ENCODE measurements at regions not wholly inside any gene's neighbourhood (a gene's known extent, or its start where the extent isn't known, plus 50 kb on each side); places are given as distances from the start of the nearest gene placed in this dataset.

DNA sequence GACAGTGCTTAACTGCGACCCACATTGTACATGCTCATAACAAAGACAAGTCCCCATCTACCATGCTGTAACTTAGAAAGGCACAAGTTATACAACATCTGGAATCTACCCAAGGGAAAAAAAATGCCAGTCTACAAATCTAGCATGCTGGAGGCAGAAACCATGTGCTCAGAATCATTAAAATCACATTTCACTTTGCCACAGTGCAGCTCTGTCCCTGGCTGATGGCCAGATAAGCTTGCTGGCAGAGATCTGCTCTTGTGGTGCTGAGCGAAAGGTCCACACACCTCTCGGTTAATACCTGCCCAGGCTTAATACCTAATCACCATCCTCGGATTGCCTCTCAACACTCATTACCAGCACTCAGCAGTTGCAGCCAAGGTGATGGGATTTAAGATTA lies 74.1 kb upstream of the UQCRFS1 start:
- no peaks in the 10 kb centered on the region for H3K36me3 ChIP-seq (replicated peaks in 1 of 2; ENCODE audit: control extremely low read depth in 1 of 2, control insufficient read depth in 1 of 2, extremely low read depth in 1 of 2, insufficient read depth in 2 of 2, low read length in 1 of 2)
- peaks cover 0 to 9% (median 0%) of the 10 kb centered on the region in 3 donors for H3K9me3 ChIP-seq (ENCODE audit: control extremely low read depth in 1 of 3, control insufficient read depth in 2 of 3, insufficient read depth in 1 of 3, low read length in 2 of 3)
- no peaks in the 10 kb centered on the region for H3K27me3 ChIP-seq (replicated peaks in 1 of 4; ENCODE audit: control extremely low read depth in 1 of 4, control insufficient read depth in 3 of 4, insufficient read depth in 4 of 4, low read length in 3 of 4)
- WGBS (ENCODE audit: insufficient coverage) = 100% methylated on average over 1 of the region's 4 CpGs
- Mint-ChIP-seq H3K4me1 (no peaks in the 10 kb centered on the region), H3K4me3 (no peak overlapping the region), H3K9me3 (ENCODE audit: insufficient read depth) (no peaks in the 10 kb centered on the region), H3K27ac (no peak overlapping the region), H3K27me3 (peaks cover 10% of the 10 kb centered on the region)
- intact Hi-C loops (cut with micrococcal nuclease) = no loop called here
- H3K9ac ChIP-seq (ENCODE audit: low read length) = no peak overlapping the region
- no peak overlapping the region for H3K4me2 ChIP-seq (replicated peaks; ENCODE audit: low read depth, low read length, poor library complexity, severe bottlenecking)
- ATAC-seq (ENCODE audit: low read depth) = no peak
- no peak overlapping the region for H2AFZ ChIP-seq (ENCODE audit: insufficient read depth, low read depth, low read length, poor library complexity, severe bottlenecking)
- no peaks in the 10 kb centered on the region for H3K4me1 ChIP-seq (ENCODE audit: control insufficient read depth in 2 of 2, insufficient read depth in 2 of 2, low read length in 2 of 2)
- TF ChIP-seq, protein P1, sequence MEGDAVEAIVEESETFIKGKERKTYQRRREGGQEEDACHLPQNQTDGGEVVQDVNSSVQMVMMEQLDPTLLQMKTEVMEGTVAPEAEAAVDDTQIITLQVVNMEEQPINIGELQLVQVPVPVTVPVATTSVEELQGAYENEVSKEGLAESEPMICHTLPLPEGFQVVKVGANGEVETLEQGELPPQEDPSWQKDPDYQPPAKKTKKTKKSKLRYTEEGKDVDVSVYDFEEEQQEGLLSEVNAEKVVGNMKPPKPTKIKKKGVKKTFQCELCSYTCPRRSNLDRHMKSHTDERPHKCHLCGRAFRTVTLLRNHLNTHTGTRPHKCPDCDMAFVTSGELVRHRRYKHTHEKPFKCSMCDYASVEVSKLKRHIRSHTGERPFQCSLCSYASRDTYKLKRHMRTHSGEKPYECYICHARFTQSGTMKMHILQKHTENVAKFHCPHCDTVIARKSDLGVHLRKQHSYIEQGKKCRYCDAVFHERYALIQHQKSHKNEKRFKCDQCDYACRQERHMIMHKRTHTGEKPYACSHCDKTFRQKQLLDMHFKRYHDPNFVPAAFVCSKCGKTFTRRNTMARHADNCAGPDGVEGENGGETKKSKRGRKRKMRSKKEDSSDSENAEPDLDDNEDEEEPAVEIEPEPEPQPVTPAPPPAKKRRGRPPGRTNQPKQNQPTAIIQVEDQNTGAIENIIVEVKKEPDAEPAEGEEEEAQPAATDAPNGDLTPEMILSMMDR (IDR thresholded peaks at IDR 0.05) = no peak
- TF ChIP-seq EZH2 (IDR thresholded peaks at IDR 0.05; ENCODE audit: borderline replicate concordance, insufficient read depth, low read depth, low read length, poor library complexity, severe bottlenecking) = no peak
- no peaks in the 10 kb centered on the region for H4K20me1 ChIP-seq (ENCODE audit: control insufficient read depth, insufficient read depth, low read length, poor library complexity, severe bottlenecking)
- CTCF ChIA-PET = no interaction called here
- no peaks in the 10 kb centered on the region for H3K79me2 ChIP-seq (ENCODE audit: control insufficient read depth, insufficient read depth, low read length)
- H3K27ac ChIP-seq (ENCODE audit: low read length in 2 of 2) = no peak overlapping the region
- POLR2A ChIA-PET = no interaction called here
- H3K4me3 ChIP-seq (ENCODE audit: control extremely low read depth in 1 of 5, extremely low read depth in 1 of 5, insufficient read depth in 1 of 5, low read depth in 2 of 5, low read length in 4 of 5) = no peak overlapping the region
- DNase-seq = no peak

DNA sequence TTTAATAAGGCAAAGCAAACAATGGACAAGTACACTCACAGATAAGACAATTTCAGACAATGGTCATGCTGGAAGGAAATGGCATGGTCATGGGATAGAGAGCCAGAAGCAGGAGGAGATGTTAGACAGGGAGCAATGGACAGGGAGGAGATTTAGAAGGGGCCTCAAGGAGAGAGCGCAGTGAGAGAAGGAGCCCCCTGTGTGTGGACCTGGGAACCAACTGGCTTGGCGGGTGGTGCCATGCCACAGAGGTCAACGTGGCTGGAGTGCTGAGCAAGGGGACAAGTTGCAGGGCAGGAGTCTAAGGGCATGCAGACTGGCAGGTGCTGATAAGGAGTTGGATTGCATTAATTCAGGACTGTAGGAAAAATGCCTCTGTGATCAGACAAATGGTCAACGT lies 75.3 kb upstream of the UQCRFS1 start:
- Histone ChIP-seq H3K79me2 (ENCODE audit: control insufficient read depth, insufficient read depth, low read length) (no peaks in the 10 kb centered on the region), H2AFZ (ENCODE audit: insufficient read depth, low read depth, low read length, poor library complexity, severe bottlenecking) (no peak overlapping the region), H3K4me2 (replicated peaks; ENCODE audit: low read depth, low read length, poor library complexity, severe bottlenecking) (no peak overlapping the region), H3K4me1 (ENCODE audit: control insufficient read depth in 2 of 2, insufficient read depth in 2 of 2, low read length in 2 of 2) (no peaks in the 10 kb centered on the region), H4K20me1 (ENCODE audit: control insufficient read depth, insufficient read depth, low read length, poor library complexity, severe bottlenecking) (no peaks in the 10 kb centered on the region), H3K36me3 (replicated peaks in 1 of 2; ENCODE audit: control extremely low read depth in 1 of 2, control insufficient read depth in 1 of 2, extremely low read depth in 1 of 2, insufficient read depth in 2 of 2, low read length in 1 of 2) (no peaks in the 10 kb centered on the region), H3K27me3 (replicated peaks in 1 of 4; ENCODE audit: control extremely low read depth in 1 of 4, control insufficient read depth in 3 of 4, insufficient read depth in 4 of 4, low read length in 3 of 4) (no peaks in the 10 kb centered on the region), H3K9ac (ENCODE audit: low read length) (no peak overlapping the region), H3K27ac (ENCODE audit: low read length in 2 of 2) (no peak overlapping the region), H3K9me3 (ENCODE audit: control extremely low read depth in 1 of 3, control insufficient read depth in 2 of 3, insufficient read depth in 1 of 3, low read length in 2 of 3) (peaks cover 0 to 13% (median 0%) of the 10 kb centered on the region in 3 donors), H3K4me3 (ENCODE audit: control extremely low read depth in 1 of 5, extremely low read depth in 1 of 5, insufficient read depth in 1 of 5, low read depth in 2 of 5, low read length in 4 of 5) (no peak overlapping the region)
- ATAC-seq (ENCODE audit: low read depth) (no peak), DNase-seq (no peak)
- Mint-ChIP-seq H3K27me3 (peaks cover 10% of the 10 kb centered on the region), H3K9me3 (ENCODE audit: insufficient read depth) (no peaks in the 10 kb centered on the region), H3K4me1 (no peaks in the 10 kb centered on the region), H3K27ac (no peak overlapping the region), H3K4me3 (no peak overlapping the region)
- no peak for TF ChIP-seq EZH2 (IDR thresholded peaks at IDR 0.05; ENCODE audit: borderline replicate concordance, insufficient read depth, low read depth, low read length, poor library complexity, severe bottlenecking)
- TF ChIP-seq, protein P1 (IDR thresholded peaks at IDR 0.05) = no peak
- ChIA-PET CTCF (no interaction called here), POLR2A (no interaction called here)
- intact Hi-C loops (cut with micrococcal nuclease) = no loop called here
- WGBS (ENCODE audit: insufficient coverage) = 79% methylated on average over 4 of the region's 4 CpGs
